Keratinocyte (primary cell): ENCODE measurements at regions not wholly inside any gene's neighbourhood (a gene's known extent, or its start where the extent isn't known, plus 50 kb on each side); places are given as distances from the start of the nearest gene placed in this dataset.

Experiments
- DNase-seq: peaks from one replicate; pipeline ENCODE4 v3.0.0-alpha.2; 2011; ENCODE audit warnings: low read depth, missing footprints, low spot score
- FAIRE-seq: peaks from 2 replicates; lab custom pipeline; 2011; peaks lifted over from hg19 to GRCh38; lab: Jason Lieb, UNC
- H2AFZ ChIP-seq: 2 replicates; pipeline ENCODE4 v1.6.0; 2012; ENCODE audit warnings: low read length, control low read depth, inconsistent platforms; ENCODE audit not compliant: control insufficient read depth
- H3K27ac ChIP-seq: 2 replicates; pipeline ENCODE4 v1.5.1; 2011; ENCODE audit warnings: low read length; ENCODE audit not compliant: control insufficient read depth, insufficient read depth
- H3K27me3 ChIP-seq: 3 replicates; pipeline ENCODE4 v1.6.0; 2011; ENCODE audit warnings: low read length; ENCODE audit not compliant: control insufficient read depth, insufficient read depth; ENCODE audit errors: extremely low read depth
- H3K36me3 ChIP-seq, 2 experiments: 2 replicates in 1 of 2; 3 replicates in 1 of 2; pipeline ENCODE4 v1.5.1; 2011; ENCODE audit warnings: low read length in 2 of 2, mild to moderate bottlenecking in 1 of 2; ENCODE audit not compliant: control insufficient read depth in 2 of 2, insufficient read depth in 2 of 2; ENCODE audit errors: extremely low read depth in 1 of 2
- H3K4me1 ChIP-seq: 3 replicates; pipeline ENCODE4 v1.5.1; 2011; ENCODE audit warnings: low read length; ENCODE audit not compliant: control insufficient read depth, insufficient read depth; ENCODE audit errors: extremely low read depth
- H3K4me2 ChIP-seq: 3 replicates; pipeline ENCODE4 v1.6.0; 2011; ENCODE audit warnings: low read depth, low read length; ENCODE audit not compliant: control insufficient read depth, insufficient read depth; ENCODE audit errors: extremely low read depth
- H3K4me3 ChIP-seq, 3 experiments: fragments of 200-600 bp in 1 of 3; sonication (generic) in 1 of 3; 2 replicates in 2 of 3; 3 replicates in 1 of 3; pipeline ENCODE4 v1.5.1; 2011 to 2016; ENCODE audit warnings: low read length in 3 of 3, mild to moderate bottlenecking in 3 of 3, control low read depth in 2 of 3, inconsistent platforms in 1 of 3, low read depth in 1 of 3, mixed read lengths in 1 of 3, mixed run types in 1 of 3, moderate library complexity in 1 of 3; ENCODE audit not compliant: control insufficient read depth in 2 of 3, insufficient read depth in 2 of 3; ENCODE audit errors: extremely low read depth in 1 of 3
- H3K79me2 ChIP-seq: 2 replicates; pipeline ENCODE4 v1.6.0; 2012; ENCODE audit warnings: low read length; ENCODE audit not compliant: control insufficient read depth, insufficient read depth
- H3K9ac ChIP-seq: 3 replicates; pipeline ENCODE4 v1.6.0; 2011; ENCODE audit warnings: low read length; ENCODE audit not compliant: control insufficient read depth, insufficient read depth; ENCODE audit errors: extremely low read depth
- H3K9me1 ChIP-seq: 3 replicates; pipeline ENCODE4 v1.6.0; 2011; ENCODE audit warnings: low read length; ENCODE audit not compliant: control insufficient read depth, insufficient read depth; ENCODE audit errors: extremely low read depth
- H3K9me3 ChIP-seq: 2 replicates; pipeline ENCODE4 v1.5.1; 2012; ENCODE audit warnings: low read depth, low read length; ENCODE audit not compliant: control insufficient read depth
- H4K20me1 ChIP-seq: 3 replicates; pipeline ENCODE4 v1.6.0; 2011; ENCODE audit warnings: low read length; ENCODE audit not compliant: control insufficient read depth, insufficient read depth; ENCODE audit errors: extremely low read depth
- EZH2 ChIP-seq: IDR thresholded peaks from one replicate; pipeline ENCODE4 v1.6.1; 2012; ENCODE audit warnings: inconsistent platforms, mild to moderate bottlenecking, low read length, moderate library complexity
- dilution Hi-C: fragments of 300-500 bp; cut with MboI; formaldehyde crosslinking; loops from one replicate; pipeline ENCODE4 v1.7.0; 2020; ENCODE audit warnings: low sequenced_read_pairs; ENCODE audit not compliant: extremely low pct_ligation_motif_present
- TF ChIP-seq, protein P1 (sequence below), 3 experiments: IDR thresholded peaks in 1 of 3; conservative IDR thresholded peaks in 1 of 3; optimal IDR thresholded peaks in 1 of 3; 2 replicates in 2 of 3; 3 replicates in 1 of 3; pipeline versions ENCODE3 to v1.5.1; 2011; ENCODE audit warnings: low read length in 3 of 3, mild to moderate bottlenecking in 3 of 3, moderate library complexity in 2 of 3, control low read depth in 1 of 3, inconsistent platforms in 1 of 3; ENCODE audit not compliant: insufficient read depth in 2 of 3; ENCODE audit errors: extremely low read depth in 1 of 3

DNA sequence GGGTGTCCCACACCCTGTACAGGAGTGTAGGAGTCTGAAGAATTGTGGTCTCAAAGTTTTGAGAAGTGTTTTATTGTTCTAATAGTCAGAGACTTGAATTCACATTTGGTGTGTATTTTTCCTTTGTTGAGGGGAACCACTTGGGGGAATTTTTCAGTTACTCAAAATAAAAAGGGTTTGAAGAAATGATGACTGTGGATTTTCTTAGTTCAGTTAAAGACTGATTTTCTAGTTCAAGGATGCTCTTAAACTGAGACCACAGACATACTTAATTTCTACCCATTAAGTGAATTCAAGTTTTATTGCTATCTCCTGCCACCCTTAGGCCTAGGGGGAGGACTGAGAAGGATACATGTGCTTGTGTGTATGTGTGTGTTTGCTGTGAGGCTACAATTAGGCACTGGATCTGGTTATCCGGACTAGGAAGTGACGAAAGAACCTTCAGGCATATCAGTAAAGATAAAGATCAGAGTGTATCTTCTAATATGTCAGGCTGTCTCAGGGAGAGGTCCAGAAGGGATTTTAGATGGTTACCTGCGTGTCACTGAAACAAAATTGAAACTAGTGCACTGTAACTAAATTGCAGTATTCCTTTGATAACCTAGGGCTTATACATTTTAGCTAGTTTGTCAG is 234.9 kb upstream of the DACH1 start:
- no peak overlapping the region for H3K4me2 ChIP-seq
- H3K27ac ChIP-seq: no peak overlapping the region
- TF ChIP-seq EZH2: no peak
- TF ChIP-seq, protein P1, sequence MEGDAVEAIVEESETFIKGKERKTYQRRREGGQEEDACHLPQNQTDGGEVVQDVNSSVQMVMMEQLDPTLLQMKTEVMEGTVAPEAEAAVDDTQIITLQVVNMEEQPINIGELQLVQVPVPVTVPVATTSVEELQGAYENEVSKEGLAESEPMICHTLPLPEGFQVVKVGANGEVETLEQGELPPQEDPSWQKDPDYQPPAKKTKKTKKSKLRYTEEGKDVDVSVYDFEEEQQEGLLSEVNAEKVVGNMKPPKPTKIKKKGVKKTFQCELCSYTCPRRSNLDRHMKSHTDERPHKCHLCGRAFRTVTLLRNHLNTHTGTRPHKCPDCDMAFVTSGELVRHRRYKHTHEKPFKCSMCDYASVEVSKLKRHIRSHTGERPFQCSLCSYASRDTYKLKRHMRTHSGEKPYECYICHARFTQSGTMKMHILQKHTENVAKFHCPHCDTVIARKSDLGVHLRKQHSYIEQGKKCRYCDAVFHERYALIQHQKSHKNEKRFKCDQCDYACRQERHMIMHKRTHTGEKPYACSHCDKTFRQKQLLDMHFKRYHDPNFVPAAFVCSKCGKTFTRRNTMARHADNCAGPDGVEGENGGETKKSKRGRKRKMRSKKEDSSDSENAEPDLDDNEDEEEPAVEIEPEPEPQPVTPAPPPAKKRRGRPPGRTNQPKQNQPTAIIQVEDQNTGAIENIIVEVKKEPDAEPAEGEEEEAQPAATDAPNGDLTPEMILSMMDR (optimal IDR thresholded peaks at IDR 0.05 in 1 of 3, IDR thresholded peaks at IDR 0.05 in 1 of 3, conservative IDR thresholded peaks at IDR 0.05 in 1 of 3; ENCODE audit: extremely low read depth in 1 of 3, insufficient read depth in 2 of 3, low read length in 3 of 3): no peak
- H4K20me1 ChIP-seq: no peaks in the 10 kb centered on the region
- peak overlapping the region; percentile 47 for H2AFZ ChIP-seq
- dilution Hi-C loops: no loop called here
- H3K4me3 ChIP-seq: no peak overlapping the region
- FAIRE-seq (no peak), DNase-seq (no peak)
- no peak overlapping the region for H3K9ac ChIP-seq
- no peaks in the 10 kb centered on the region for H3K9me3 ChIP-seq
- H3K27me3 ChIP-seq: no peaks in the 10 kb centered on the region
- no peaks in the 10 kb centered on the region for H3K9me1 ChIP-seq
- H3K79me2 ChIP-seq: no peaks in the 10 kb centered on the region
- no peaks in the 10 kb centered on the region for H3K36me3 ChIP-seq
- H3K4me1 ChIP-seq: peaks cover 6% of the 10 kb centered on the region

DNA sequence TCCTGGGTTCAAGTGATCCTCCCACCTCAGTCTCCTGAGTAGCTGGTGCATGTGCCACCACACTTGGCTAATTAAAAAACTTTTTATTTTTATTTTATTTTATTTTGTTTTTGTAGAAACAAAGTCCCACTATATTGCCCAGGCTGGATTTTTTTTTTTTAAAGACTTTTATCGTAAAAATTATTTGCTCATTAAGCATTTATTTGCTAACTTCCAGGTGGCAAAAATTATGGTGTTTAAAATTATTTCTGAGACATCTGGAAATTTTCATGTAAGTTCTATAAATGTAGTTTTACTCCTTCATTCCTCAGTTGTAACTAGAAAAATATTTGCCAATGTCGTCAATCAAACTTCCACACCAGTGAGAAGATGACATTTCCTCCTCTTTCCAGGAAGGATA is 233.3 kb upstream of the DACH1 start:
- Histone ChIP-seq H2AFZ (no peak overlapping the region), H3K9me3 (no peaks in the 10 kb centered on the region), H3K4me2 (no peak overlapping the region), H3K9me1 (no peaks in the 10 kb centered on the region), H3K4me1 (peaks cover 6% of the 10 kb centered on the region), H3K79me2 (no peaks in the 10 kb centered on the region), H3K4me3 (no peak overlapping the region), H3K27me3 (no peaks in the 10 kb centered on the region), H3K27ac (no peak overlapping the region), H3K9ac (no peak overlapping the region), H4K20me1 (no peaks in the 10 kb centered on the region), H3K36me3 (no peaks in the 10 kb centered on the region)
- DNase-seq (no peak), FAIRE-seq (no peak)
- dilution Hi-C loops: no loop called here
- TF ChIP-seq, protein P1 (optimal IDR thresholded peaks at IDR 0.05 in 1 of 3, IDR thresholded peaks at IDR 0.05 in 1 of 3, conservative IDR thresholded peaks at IDR 0.05 in 1 of 3; ENCODE audit: extremely low read depth in 1 of 3, insufficient read depth in 2 of 3, low read length in 3 of 3): no peak
- TF ChIP-seq EZH2: no peak
